BJ (cell line): ENCODE measurements at regions not wholly inside any gene's neighbourhood (a gene's known extent, or its start where the extent isn't known, plus 50 kb on each side); places are given as distances from the start of the nearest gene placed in this dataset.

Source experiments
- CTCF ChIA-PET: fragments of 350-600 bp; formaldehyde crosslinking; extraction: SDS; loops from one replicate; lab custom pipeline; 2021; ENCODE audit warnings: antibody characterized with exemption, inconsistent platforms; lab: Yijun Ruan, JAX
- POLR2A ChIA-PET: fragments of 300-600 bp; sonication (Branson Sonifier 250); formaldehyde crosslinking; extraction: SDS; loops from one replicate; lab custom pipeline; 2021; ENCODE audit warnings: antibody characterized with exemption; lab: Charles Lee
- DNase-seq: peaks from one replicate; pipeline ENCODE4 v3.0.0-alpha.2; 2011; ENCODE audit warnings: low read depth
- H3K27me3 ChIP-seq: 2 replicates; pipeline ENCODE4 v1.6.0; 2011; ENCODE audit warnings: low read length; ENCODE audit not compliant: control insufficient read depth, insufficient read depth
- H3K36me3 ChIP-seq: 2 replicates; pipeline ENCODE4 v1.5.1; 2011; ENCODE audit warnings: low read length; ENCODE audit not compliant: control insufficient read depth, insufficient read depth
- H3K4me3 ChIP-seq: 2 replicates; pipeline ENCODE4 v1.5.1; 2011; ENCODE audit warnings: low read depth, mild to moderate bottlenecking, control low read depth, low read length
- CTCF ChIP-seq: IDR thresholded peaks from 2 replicates; pipeline ENCODE4 v1.5.1; 2011; ENCODE audit warnings: low read depth, mild to moderate bottlenecking, control low read depth, inconsistent platforms, low read length, moderate library complexity; ENCODE audit not compliant: insufficient read depth

GRCh38 chr7:25500393-25500921, 272.2 kb upstream of the NPVF start:
- no peaks in the 10 kb centered on the region for H3K36me3 ChIP-seq
- no peaks in the 10 kb centered on the region for H3K27me3 ChIP-seq
- DNase-seq = no peak
- POLR2A ChIA-PET = no interaction called here
- CTCF ChIA-PET = no interaction called here
- no peak overlapping the region for H3K4me3 ChIP-seq
- no peak for TF ChIP-seq CTCF

- Histone ChIP-seq H3K4me3 (no peak overlapping the region), H3K27me3 (no peaks in the 10 kb centered on the region), H3K36me3 (no peaks in the 10 kb centered on the region)
- ChIA-PET CTCF (interaction anchor here (1.0 kb wide), 1 partner anchor 60 kb away, joined by 3 read pairs; no protein-coding TSS in a partner anchor), POLR2A (no interaction called here)
- no peak for DNase-seq
- TF ChIP-seq CTCF = no peak
Measured at GRCh38 chr7:25503306-25503705, 275.0 kb upstream of the NPVF start.

DNA sequence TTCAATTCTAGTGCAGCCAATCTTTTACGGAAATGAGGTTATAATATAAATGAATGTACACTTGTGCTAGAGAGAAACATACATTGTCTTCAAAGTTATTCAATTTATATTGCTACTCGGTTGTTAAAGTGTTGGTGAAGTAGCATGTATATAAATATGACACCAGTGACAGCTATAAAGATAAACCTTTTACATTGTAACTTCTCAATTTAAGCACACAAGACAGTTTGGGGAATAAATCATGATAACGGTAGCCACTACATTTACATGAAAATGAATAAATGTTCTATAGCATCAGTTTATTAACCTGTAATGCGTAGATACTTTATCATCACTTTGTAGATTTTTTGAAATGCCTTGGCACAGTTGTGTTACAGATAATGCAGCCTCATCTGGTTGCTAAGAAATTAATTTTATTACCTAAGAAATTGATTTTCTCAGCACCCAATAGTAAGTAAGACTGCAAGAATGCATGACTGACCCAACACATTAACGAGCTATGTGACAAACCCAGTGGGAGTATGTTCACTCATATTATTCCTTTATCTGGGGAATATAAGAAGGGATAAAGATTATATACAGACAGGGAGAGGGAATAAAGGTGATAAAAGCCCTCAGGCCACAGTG, 283.9 kb upstream of the NPVF start:
- no peak overlapping the region for H3K4me3 ChIP-seq
- TF ChIP-seq CTCF = no peak
- CTCF ChIA-PET = interaction anchor here (1.0 kb wide), 1 partner anchor 17 kb away, joined by 3 read pairs; no protein-coding TSS in a partner anchor
- no peaks in the 10 kb centered on the region for H3K27me3 ChIP-seq
- POLR2A ChIA-PET = no interaction called here
- H3K36me3 ChIP-seq = no peaks in the 10 kb centered on the region
- DNase-seq = no peak

DNA sequence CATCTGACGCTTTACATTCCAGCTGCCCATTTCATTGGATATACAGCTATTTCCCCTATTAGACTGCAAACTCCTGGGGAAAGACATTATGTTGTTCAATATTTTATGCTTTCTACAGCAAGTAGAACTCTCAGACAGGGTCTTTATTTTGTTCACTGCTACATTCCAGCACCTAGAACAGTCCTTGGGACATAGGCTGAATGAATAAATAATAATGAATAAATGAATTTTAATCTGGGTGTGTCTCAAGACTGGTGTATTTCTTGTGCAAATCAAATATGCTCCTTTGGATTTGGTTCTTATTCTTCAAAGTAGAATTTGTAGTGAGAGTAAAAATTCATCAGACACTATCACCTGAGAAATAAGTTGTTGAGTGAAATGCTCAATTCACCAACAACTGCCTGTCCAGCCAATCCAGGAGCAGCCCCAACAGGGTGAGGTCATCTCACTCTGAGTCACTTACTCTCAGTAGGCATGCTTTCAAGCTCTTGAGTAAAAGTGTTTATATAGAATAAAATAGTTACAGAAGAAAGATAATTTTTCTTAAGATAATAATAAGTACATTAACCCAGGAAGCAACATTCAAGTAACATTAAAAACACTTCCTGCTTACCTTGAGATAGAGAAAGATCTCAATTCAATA, 287.5 kb upstream of the NPVF start:
- no peaks in the 10 kb centered on the region for H3K27me3 ChIP-seq
- no peak overlapping the region for H3K4me3 ChIP-seq
- H3K36me3 ChIP-seq = no peaks in the 10 kb centered on the region
- ChIA-PET POLR2A (no interaction called here), CTCF (interaction anchor here (1.2 kb wide), 1 partner anchor 136 kb away, joined by 4 read pairs; no protein-coding TSS in a partner anchor)
- no peak for TF ChIP-seq CTCF
- DNase-seq = no peak

- POLR2A ChIA-PET = no interaction called here
- no peaks in the 10 kb centered on the region for H3K27me3 ChIP-seq
- no peak for TF ChIP-seq CTCF
- H3K36me3 ChIP-seq = no peaks in the 10 kb centered on the region
- no peak for DNase-seq
- H3K4me3 ChIP-seq = no peak overlapping the region
- CTCF ChIA-PET = no interaction called here
Measured at GRCh38 chr7:25517906-25518305, 289.6 kb upstream of the NPVF start.
